Stimulated activated CD8-positive, alpha-beta memory T cell treated with anti-CD3 and anti-CD28 coated beads, Interleukin-7, amount 100 ng/mL, for 4 hours (primary cell): ENCODE measurements at regions not wholly inside any gene's neighbourhood (a gene's known extent, or its start where the extent isn't known, plus 50 kb on each side); places are given as distances from the start of the nearest gene placed in this dataset.

ENCODE experiments used
- DNase-seq, 2 donors: peaks; one replicate each; pipeline ENCODE4 v3.0.0-alpha.2; 2020; ENCODE audit warnings: low read depth in 2 of 2

- no peak for DNase-seq
Observed at GRCh38 chr4:122514671-122515070, 58.1 kb upstream of the IL2 start.

GRCh38 chr4:122512430-122512829 lies 55.9 kb upstream of the IL2 start:
- no peak for DNase-seq

GRCh38 chr4:122508083-122508482 lies 51.6 kb upstream of the IL2 start:
- no peak for DNase-seq
